ENCODE measurements at regions not wholly inside any gene's neighbourhood (a gene's known extent, or its start where the extent isn't known, plus 50 kb on each side); places are given as distances from the start of the nearest gene placed in this dataset.

- Histone ChIP-seq H4K20me1 (ENCODE audit: insufficient read depth, low read length) (no peaks in the 10 kb centered on the region), H3K27me3 (ENCODE audit: control insufficient read depth in 1 of 2, insufficient read depth in 2 of 2, low read length in 2 of 2) (no peaks in the 10 kb centered on the region), H3K36me3 (replicated peaks in 1 of 2; ENCODE audit: control insufficient read depth in 1 of 2, insufficient read depth in 2 of 2, low read length in 2 of 2) (no peaks in the 10 kb centered on the region), H3K27ac (ENCODE audit: extremely low read length, insufficient read depth, low read length) (no peak overlapping the region), H3K4me3 (replicated peaks in 1 of 3; ENCODE audit: insufficient read depth in 1 of 3, low read depth in 2 of 3, low read length in 3 of 3) (no peak overlapping the region), H3K9ac (ENCODE audit: insufficient read depth, low read depth, low read length) (no peak overlapping the region), H3K4me1 (ENCODE audit: insufficient read depth, low read length) (no peaks in the 10 kb centered on the region), H2AFZ (ENCODE audit: low read length) (no peak overlapping the region), H3K79me2 (ENCODE audit: insufficient read depth, low read length) (no peaks in the 10 kb centered on the region), H3K4me2 (ENCODE audit: low read depth, low read length) (no peak overlapping the region), H3K9me3 (ENCODE audit: low read length) (no peaks in the 10 kb centered on the region)
- in situ Hi-C loops (cut with HindIII; ENCODE audit: extremely low pct_ligation_motif_present, low pct_unique_long_range_greater_than_20kb) (loop anchor here (5.0 to 25.0 kb wide), 2 partner anchors 396 to 536 kb away; no protein-coding TSS in a partner anchor), intact Hi-C loops (cut with micrococcal nuclease; ENCODE audit: unreplicated experiment) (no loop called here)
- TF ChIP-seq SNAPC2 (CRISPR knock-in tag; IDR thresholded peaks at IDR 0.05) (no peak), ZNF441 (CRISPR knock-in tag; IDR thresholded peaks at IDR 0.05; ENCODE audit: borderline replicate concordance) (no peak), HMGA1 (CRISPR knock-in tag; conservative IDR thresholded peaks at IDR 0.05) (no peak), KMT2A (CRISPR knock-in tag; IDR thresholded peaks at IDR 0.05) (no peak), IKZF4 (CRISPR knock-in tag; IDR thresholded peaks at IDR 0.05; ENCODE audit: borderline replicate concordance, low read depth, not compliant biosample characterization) (no peak), PHF20 (CRISPR knock-in tag; IDR thresholded peaks at IDR 0.05) (no peak), NCOA1 (CRISPR knock-in tag; IDR thresholded peaks at IDR 0.05) (no peak), ZHX2 (IDR thresholded peaks at IDR 0.05; ENCODE audit: low read depth) (no peak), ZHX2 (CRISPR knock-in tag; IDR thresholded peaks at IDR 0.05; ENCODE audit: borderline replicate concordance) (no peak), TOE1 (CRISPR knock-in tag; IDR thresholded peaks at IDR 0.05) (no peak)
- no peak for FAIRE-seq
- BruUV-seq (replicated peaks), result no TSS peak
- ATAC-seq, result no peak
- CTCF ChIA-PET (ENCODE audit: low intra/inter-chr PET ratio, low total read pairs), result no interaction called here
- POLR2A ChIA-PET, result no interaction called here
- 0% methylated on average over 2 of the region's 2 CpGs for WGBS (ENCODE audit: low lambda C conversion rate)
- no peak for DNase-seq (ENCODE audit: low spot score)
These were observed 415.0 kb upstream of the GYPC start for GRCh38 chr2:126241001-126241400.

Data from HepG2 (cell line).